HG03060 (cell line): ENCODE measurements at regions not wholly inside any gene's neighbourhood (a gene's known extent, or its start where the extent isn't known, plus 50 kb on each side); places are given as distances from the start of the nearest gene placed in this dataset.

Experiments
- ATAC-seq: cut with Tn5 transposase; IDR thresholded peaks from one replicate; pipeline ENCODE4 v1.9.1; 2021; ENCODE audit warnings: low read depth, moderate number of reproducible peaks; ENCODE audit not compliant: unreplicated experiment

- no peak for ATAC-seq
These were observed 308.4 kb upstream of the RARB start for GRCh38 chr3:25119682-25120081.

DNA sequence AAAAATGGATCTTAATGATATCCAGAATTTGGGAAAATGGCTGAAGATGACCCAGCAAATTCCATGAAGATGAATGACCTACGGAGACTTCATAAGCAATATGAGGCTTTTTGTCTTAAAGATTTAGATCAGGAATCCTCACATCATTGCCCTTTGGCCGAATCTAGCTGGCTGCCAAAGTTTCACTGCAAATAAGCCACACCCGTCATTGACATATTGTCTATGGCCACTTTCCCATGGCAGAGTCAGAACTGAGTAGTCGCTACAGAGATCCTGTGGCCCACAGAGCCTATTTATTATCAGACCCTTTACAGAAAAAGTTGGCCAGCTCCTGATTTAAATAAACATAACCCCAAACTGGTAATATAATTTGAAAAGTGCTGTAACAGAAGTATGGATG is 307.4 kb upstream of the RARB start:
- no peak for ATAC-seq

GRCh38 chr3:25125201-25125600 is 302.9 kb upstream of the RARB start:
- no peak for ATAC-seq

- no peak for ATAC-seq
These were observed 299.3 kb upstream of the RARB start for GRCh38 chr3:25128735-25129134.

GRCh38 chr3:25130724-25131520 is 297.1 kb upstream of the RARB start:
- ATAC-seq: no peak

GRCh38 chr3:25133588-25133987 is 294.5 kb upstream of the RARB start:
- ATAC-seq: no peak

GRCh38 chr3:25137606-25138005 is 290.5 kb upstream of the RARB start:
- no peak for ATAC-seq

- no peak for ATAC-seq
These were observed 288.8 kb upstream of the RARB start for GRCh38 chr3:25139267-25139666.

DNA sequence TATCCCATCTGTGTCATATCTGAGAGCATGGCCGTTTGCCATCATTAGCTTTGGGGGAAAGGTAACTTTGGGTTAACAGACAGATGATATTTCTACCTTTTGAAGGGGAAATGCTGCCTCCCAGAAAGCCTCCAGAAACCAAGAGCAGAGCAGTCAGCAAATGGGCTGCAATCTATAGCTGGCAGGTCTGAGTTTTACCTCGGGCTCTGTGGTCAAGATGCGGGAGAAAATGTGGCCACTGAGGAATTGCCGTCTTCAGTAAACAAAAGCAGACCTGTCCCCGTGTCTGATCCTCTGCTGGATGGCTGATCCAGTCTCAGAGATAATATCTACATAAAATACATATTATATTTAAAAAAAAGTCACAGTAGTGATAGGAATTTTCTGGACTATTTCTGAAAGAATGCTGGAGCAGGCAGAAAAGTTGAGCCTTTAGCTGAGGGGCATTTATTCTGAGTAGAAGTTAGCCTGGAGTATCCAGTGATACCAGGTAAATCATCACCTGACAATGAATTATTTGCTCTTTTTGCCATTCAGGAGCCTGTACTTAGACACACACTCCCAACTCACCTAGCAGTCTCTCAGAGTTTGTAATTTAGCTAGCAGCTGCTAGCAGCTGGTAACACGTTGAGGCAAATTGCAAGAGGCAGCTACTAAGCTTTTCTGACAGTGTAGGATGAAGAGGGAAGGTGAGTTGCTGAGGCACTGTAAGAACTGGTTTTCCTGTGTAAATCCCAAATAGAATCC is 285.3 kb upstream of the RARB start:
- ATAC-seq: no peak

GRCh38 chr3:25143356-25144025 is 284.6 kb upstream of the RARB start:
- ATAC-seq: no peak

DNA sequence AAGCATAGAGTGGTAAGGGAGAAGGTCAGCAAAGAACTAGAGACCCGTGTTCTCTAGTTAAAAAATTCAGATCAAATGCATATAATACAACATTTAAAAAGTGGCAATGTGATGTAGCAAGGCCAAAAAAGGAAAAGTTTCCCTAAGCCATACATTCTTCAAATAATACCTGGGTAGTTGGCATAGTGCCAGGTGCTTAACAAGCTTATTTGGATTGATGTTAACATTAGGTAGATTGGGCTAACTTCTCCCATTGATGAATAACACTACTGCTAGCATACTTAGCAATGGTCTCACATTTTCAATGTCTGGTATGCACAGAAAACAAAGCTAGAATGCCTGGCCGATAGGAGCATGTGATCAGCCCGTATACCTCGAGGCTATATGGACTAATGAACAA is 283.6 kb upstream of the RARB start:
- no peak for ATAC-seq

DNA sequence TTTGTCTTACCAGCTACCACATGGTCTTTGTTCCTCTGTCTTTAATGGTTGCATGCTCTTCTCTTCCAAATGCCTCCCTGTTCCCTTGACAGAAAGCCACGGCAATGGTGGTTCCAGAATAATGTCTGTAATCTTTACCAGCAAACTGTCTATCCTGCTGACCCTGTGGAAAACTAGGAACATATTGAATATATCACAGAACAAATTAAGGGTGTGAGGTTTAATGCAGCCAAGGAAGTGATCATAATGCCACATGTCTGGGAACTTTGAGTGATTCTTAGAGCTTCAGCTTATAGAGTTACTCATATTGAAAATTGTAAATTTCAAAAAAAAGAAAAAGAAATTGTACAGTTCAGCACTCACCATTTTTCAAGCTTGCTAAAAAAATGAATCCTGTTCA is 282.9 kb upstream of the RARB start:
- ATAC-seq: no peak

GRCh38 chr3:25150199-25150598 is 277.9 kb upstream of the RARB start:
- ATAC-seq: no peak

GRCh38 chr3:25151281-25151902 is 276.7 kb upstream of the RARB start:
- no peak for ATAC-seq

DNA sequence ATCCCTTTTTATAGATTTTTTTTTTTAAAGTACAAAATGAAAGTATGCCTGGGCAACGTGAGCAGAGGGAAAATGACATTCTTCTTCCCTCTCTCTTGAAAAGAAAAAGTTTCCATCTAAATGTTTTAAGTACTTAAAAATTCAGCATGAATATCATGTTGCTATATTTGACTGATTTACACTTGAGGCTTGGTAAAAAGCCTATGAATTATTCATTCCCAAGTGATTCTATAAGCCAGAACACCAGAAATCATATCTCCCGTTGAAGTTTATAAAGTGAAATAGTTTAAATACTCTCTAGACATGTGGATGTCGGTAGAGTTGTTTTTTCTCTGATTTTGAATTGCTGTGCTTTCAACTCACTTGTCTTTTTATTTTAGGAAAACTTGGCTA is 276.2 kb upstream of the RARB start:
- ATAC-seq: no peak

- no peak for ATAC-seq
These were observed 274.9 kb upstream of the RARB start for GRCh38 chr3:25153136-25153535.

DNA sequence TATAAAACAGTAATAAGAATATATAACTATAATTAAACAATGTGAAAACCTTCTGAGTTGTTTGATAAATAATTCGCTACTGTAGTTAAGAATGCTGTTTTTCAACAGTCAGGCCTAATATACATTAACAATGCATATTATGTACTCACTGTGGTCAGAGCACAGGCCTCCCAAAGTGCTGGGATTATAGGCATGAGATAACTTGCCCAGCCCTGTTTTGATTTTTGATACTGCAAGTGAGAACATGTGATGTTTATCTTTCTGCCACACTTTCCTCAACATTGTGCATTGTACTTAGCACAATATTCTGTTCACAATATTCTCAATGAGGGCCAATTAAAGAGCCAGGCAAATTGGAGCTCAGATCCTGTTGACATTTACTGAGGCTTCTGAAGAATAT is 274.5 kb upstream of the RARB start:
- no peak for ATAC-seq

- ATAC-seq: no peak
These were observed 272.2 kb upstream of the RARB start for GRCh38 chr3:25155652-25156471.

- ATAC-seq: no peak
These were observed 271.4 kb upstream of the RARB start for GRCh38 chr3:25156626-25157025.

DNA sequence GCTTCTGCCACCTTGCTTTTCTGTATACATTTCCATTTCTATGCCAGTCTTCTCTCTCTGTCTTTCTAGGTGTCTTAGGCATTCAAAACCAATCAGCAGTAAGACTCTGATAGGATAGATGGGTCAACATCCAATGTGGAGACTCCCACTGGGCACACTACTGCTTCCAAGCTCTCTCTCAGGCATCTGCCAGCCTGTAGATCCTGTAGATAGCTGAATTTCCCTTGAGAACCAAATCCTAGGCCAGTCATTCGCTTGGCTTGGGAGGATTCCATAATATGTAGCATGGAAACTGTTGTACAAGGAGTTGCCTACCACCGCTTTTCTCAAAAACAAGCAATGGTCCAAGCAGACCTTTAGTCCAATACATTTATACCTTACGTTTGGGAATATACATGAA is 262.8 kb upstream of the RARB start:
- no peak for ATAC-seq
